G401 (cell line): ENCODE measurements at regions not wholly inside any gene's neighbourhood (a gene's known extent, or its start where the extent isn't known, plus 50 kb on each side); places are given as distances from the start of the nearest gene placed in this dataset.

Experiments
- DNase-seq: peaks from one replicate; pipeline ENCODE4 v3.0.0-alpha.2; 2015; ENCODE audit warnings: low spot score
- in situ Hi-C: cut with HindIII; loops from 2 replicates; pipeline ENCODE4 v1.10.0; 2016; ENCODE audit warnings: low sequenced_read_pairs, mixed read lengths

DNA sequence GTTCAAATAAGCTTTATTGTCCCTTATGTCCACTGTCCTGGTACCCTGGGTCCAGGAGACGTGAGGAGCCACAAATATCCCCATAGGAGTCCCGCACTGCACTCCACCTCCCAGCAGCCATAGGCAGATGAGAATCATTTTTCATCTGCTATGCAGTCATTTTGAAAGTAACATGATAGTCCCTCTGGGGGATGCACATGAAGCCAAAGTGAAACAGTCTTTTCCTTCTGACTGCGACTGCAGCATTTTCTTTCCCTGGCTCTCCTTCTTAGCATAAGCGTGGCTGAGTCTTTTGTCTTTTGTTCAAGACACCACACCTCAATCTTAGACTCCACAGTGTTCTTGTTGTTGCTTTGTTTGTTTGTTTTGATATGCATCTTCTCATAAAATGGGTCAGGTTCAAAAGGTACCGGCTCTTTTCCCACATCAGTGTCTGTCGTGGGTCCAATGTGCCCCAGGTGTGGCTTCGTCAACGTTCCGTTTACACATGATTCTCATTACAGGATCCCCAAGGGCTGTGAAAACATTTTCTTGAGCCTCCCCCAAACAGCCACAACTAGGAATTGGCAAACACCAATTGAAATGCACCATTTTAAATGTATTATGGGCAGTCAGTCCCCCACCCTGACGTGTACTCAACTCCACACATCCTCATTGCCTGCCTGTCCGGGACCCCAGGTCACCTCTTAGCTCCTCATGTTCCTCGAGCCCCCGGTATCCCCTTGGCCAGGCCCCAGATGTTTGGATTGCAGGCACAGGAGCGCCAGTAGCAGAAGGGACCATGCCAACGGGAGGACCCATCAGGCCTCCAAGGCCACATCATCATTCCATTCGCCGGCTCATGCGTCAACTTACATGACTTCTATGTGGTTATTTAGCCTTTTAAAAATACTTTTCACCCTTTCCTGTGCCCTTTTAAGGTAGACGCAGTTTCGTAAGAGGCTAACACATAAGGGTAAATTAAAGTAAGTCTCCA is 237.8 kb upstream of the DAPK1 start:
- no peak for DNase-seq
- in situ Hi-C loops: no loop called here

DNA sequence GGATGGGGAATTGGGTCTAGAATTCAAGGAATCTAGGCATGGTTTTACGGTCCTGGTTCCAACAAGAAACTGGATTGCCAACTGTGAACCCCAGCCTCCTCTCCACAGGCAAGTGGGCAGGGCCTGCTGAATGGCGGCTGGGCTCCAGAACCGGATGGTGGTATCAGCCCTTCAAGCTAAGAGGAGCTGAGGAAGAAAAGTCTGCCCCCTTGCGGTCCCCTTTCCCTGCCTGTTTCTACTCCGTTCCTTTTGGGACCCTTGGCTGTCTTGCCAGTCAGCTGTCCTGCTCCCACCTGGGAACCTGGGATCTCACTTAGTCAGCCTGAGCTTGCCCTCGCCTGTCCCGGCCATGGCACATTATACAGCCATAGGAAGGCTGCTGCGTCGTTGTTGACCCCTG is 234.4 kb upstream of the DAPK1 start:
- DNase-seq: no peak
- in situ Hi-C loops: no loop called here

DNA sequence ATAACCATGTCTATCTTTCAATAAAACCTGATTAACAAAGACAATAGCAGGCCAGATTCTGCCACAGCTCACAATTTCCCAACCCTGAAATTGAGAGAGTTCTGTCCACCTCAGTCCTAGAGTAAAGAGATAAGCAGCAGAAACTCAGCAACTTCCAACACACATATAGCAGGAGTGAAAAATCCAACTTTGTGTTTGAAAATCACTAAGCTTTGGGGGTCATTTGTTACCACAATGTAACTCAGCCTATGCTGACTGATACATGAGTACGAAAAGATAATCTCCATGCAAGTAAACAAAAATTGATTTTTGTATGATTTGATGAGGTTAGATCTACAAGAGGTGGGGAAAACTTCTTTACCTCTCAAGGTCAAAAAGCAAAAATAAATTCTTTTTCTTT is 231.0 kb upstream of the DAPK1 start:
- in situ Hi-C loops: no loop called here
- no peak for DNase-seq

DNA sequence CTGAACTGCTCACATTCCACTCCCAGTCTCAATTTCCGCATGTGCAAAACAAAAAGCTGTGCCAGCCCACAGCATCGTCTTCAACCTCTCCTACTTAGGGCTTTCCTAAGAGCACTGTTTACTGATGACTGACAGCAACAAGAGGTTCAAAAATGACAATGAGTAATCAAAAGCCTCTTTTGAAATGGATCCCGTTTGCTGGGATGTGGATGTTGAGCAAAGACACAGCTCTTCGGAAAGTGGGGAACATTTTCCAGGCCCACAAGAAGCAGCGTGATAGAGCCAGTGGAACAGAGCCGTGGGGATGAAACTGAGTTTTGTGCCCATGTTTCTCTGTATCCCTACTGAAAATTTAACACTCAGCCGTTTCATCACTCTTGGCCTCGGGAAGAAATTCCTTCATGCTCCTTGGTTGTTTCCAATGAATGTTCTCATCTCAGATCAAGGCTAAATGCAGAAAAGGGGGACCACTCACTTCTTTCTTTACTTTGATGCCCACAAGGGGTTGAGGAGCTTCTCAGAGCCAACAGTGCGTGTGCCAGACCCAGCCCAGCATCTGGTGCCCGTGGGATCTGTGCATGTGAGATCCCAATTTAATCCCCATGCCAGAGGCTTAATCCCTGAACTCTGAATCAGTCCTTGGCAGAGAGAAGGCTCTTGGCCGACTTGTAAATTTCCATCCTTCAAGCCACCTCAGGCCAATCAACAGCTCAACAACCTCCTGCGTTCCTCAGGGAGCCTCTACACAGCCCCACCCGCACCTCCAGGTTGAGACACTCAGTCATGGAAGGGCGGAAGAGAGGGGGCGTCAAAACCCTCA is 230.2 kb upstream of the DAPK1 start:
- no peak for DNase-seq
- in situ Hi-C loops: no loop called here

DNA sequence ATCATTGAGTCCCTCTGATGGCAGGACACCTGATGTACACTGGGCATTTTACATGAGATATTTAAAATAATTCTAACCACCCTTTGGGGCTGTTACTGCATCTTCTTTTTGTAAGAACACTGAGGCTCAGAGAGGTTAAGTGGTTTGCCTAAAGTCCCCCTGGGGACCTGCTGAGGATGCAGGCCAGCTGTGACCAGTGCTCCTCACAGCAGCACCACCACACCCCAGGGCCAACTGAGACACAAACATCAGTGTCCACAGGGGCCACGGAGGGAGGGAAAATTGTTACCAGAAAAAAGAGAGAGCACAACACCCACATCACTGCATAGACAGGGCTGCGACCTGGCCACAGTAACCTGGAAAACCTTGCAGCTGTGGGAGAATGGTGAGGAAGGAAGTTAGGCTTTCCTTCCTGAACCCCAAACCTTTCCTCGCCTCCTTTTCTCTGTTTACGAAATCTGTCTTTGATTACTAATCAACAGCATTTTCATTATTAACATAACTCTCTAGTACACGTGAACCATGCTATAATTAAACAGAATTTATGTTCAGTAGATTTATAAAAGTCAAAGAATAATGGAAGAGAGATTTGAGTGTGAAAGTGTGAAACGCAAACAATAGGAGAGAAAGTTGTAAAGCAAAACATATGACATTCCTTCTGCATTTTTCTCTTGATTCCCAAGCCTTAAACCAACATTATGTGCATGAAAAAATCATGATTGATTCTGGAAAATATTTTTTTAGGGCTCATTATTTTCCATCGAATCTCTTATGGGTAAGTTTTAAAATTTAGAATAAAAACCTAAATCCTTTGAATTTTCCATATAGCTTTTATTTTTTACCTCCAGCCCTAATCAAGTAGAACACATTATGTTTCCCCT is 228.1 kb upstream of the DAPK1 start:
- no peak for DNase-seq

DNA sequence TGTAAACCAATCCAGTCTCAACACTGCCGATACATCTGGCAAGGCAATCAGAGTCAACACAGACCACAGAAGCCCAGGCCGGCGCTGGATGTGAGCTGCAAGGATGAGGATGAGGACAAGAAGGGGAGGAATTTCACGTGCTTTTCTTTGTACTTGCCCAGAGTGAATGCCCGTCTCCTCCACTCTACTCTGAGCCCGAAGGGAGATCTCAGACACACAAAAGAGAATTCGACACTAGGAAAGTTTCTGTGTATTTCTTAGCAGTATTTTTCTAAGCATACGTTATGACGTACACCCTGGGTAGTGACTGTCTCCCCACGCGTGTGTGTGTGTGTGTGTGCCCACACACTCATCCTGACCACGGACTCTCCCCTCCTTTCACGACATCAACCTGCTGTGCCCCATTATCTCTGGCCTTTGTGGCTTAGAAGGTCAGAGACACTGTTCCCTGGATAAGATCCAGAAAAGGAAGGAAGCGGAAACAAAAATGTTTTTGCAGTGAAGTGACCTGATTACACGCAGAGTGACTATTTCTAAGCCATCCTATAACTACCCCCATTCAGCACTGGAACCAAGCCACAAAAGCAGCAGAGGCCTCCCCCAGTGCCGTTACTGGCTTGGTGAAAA is 227.3 kb upstream of the DAPK1 start:
- DNase-seq: no peak
- in situ Hi-C loops: no loop called here

More for the DNA sequence above, 228.1 kb upstream of the DAPK1 start:
- in situ Hi-C loops: no loop called here

DNA sequence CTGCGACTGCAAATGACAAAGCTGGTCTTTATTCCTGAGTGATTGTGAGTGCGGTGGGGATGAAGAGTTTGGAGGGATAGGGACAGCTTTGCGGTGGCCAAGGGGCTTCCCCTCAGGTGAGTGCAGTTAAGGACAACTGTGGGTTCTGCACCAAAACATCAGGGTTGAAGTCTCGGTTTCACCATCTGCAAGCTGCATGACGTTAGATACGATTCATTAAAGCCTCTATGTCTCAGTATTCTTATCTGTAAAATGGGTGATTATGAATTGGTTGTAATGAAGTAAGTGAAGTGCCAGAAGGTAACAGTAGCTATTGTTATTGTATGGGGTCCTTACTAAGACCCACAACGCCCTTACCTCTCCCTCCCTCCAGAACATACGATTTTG is 226.8 kb upstream of the DAPK1 start:
- no peak for DNase-seq
- in situ Hi-C loops: no loop called here

DNA sequence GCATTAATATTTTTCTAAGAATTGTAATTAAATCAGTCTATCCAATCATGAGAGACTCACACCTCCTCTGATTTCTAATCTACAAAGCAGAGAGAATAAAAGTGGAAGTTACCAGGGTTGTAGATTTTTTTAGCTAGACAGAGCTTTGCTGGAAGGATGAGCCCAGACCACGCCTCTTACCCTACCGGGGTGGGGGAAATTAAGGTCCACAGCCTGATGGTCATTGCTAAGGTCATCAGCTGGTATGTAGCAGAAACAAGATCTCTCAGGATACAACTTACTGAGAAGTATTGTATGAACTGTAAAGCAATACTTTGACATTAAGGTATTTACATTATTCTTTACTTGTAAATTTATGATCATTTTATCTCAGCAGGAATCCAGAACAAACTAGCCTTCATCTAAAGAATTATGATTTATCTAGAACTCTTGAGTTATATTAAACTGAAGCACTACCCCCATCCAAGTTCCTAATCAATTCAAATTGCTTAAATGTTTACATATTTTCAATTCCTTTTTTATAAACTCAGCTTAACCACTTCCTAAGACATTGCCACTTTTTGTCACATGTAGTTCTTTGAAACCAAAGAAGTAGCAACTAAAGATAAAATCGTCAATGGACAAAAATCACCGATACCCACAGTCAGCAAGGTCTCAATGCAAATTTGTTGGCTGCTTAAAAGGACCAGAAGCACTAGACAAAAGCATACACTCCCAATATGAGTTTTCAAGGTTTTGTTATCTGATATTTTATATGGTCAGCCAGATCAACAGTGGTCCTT is 225.8 kb upstream of the DAPK1 start:
- no peak for DNase-seq
- in situ Hi-C loops: no loop called here

DNA sequence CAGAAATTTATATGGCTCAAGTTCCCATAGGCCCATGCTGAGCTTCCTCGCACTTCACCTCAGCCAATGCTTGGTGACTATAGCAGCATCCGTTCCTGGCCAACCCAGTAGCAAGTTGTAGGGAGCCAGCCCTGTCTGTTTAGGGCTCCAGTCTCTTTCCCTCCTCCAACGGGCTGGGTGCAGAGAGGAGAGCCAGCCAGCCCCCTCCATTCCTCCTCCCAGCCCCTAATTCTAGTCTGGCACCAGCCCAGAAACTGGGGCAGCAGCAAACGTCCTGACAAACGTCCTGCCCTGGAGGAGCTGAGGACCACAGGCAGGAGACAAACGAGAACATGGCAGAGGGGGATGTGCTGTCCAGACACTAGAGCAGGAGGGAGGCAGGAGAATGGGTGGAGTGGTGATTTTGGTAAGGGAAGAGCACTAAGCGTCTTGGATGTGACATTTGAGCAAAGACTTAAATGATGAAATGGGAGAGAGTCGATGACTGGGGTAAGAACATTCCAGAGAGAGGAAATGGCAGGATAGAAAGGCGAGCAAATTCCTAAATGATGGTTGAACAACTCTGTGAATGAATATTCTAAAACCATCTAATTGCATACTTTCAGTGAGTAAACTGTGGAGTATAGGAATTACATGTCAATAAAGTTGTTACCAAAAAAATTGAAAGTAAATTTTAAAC is 222.5 kb upstream of the DAPK1 start:
- in situ Hi-C loops: no loop called here
- no peak for DNase-seq

DNA sequence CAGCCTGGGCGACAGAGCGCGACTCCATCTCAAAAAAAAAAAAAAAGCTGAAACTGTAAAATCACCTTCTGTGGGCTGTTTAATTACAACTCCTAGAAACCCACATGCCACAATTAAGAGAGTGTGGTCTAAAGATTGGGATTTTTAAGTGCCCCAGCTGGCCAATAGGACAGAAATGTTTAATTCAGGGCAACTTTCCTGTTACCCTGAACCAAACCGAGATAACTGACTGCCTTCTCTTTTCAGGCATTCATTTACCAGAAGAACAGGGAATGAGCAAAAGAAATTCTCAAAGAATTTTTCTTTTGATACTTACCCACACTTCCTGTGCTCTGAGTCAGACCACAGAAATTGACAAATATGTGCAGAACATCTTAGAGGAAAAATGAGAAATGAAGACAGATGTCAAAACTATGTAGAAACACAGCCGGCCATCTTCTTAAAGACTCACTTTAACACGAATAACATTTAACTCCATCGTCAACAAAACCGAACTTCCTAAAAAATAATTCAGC is 221.3 kb upstream of the DAPK1 start:
- in situ Hi-C loops: no loop called here
- DNase-seq: no peak

DNA sequence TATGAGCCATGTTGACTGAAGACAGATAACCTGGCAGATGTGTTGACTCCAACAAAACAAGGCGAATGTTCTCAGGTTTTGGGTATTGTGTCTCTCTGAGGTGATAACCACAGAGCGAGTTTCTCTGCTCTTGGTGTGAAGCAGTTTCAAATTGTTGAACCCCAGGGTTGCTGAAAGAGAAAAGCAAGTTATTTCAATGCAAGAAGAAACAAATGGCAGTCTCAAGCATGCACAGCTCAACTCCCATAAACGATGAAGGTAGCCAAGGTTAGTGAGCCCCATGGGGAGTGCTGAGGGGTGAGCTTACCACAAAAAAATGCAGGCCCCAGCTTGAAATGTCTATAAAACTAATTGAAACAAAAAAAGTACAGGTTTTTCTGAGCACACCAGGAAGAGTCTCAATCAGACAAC is 220.8 kb upstream of the DAPK1 start:
- no peak for DNase-seq
- in situ Hi-C loops: no loop called here

DNA sequence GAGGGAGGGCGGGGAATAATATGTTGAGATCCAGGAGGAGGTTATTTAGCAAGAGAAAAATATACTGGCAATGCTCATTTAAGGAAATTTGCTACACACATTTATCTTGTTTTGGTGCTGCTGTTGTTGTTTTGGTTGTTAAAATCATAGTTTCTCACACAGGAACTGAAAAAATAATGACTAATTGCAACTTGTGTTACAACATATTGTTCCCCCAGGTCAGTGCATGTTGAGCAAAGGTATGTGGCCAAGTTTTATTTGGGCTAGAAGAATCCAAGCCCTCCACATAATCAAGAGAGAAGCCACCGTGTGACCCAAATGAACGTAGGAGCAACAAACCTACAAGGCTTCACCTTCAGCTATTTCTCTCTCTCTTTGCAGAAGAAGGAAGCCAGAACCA is 220.3 kb upstream of the DAPK1 start:
- in situ Hi-C loops: no loop called here

DNA sequence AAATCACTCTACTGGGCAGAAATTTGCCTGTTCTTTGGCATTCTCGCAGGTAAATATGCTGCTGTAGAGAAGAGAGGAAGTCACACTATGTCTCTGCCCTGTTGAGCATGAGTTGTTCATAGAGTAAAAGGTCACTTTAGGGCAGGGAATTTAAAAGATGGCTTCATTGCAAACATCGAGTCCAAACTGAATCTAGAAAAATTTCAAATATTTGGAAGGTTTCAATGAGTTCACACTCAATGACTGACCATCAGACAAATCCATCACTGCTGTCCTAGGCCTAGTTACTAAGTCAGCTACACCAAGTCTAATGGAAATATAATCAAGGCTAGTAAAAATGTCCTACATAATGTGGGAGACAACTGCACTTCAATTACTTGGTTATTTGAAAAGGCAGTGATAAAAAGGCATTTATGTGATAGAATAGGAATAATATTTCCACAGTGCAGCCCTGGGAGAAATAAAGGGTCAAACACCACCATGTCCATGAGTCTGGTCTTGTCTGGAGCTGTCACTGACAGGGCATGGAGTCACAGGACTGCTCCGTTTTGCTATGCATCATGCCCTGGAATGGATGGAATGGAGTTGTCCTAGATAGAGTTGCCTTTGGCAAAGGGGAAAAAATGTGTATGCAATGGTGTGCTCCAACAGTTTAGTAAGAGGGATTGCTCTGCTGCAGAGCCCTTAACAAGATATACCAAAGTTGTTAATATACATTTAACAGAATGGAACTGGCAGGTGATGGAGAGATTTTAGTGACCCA is 218.5 kb upstream of the DAPK1 start:
- no peak for DNase-seq
- in situ Hi-C loops: no loop called here

More for the DNA sequence above, 220.3 kb upstream of the DAPK1 start:
- no peak for DNase-seq

DNA sequence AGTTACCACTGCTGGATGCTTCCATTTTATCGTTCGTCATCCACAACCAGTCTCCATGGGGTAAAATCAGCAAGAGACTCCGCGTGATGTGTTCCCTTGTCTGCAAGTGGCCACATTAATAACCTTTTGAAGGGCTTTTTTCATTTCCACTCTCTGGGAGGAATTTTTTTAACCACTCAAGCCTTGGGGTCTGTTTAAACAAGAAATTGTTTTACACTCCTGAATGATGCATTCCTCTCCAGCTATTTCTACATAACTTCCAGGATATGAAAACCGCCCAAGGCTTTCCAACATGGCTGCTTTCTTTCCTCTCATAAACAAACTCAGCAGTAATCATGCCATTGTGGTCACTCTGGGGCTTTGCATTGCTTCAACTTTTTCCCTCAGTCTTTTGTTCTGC is 217.2 kb upstream of the DAPK1 start:
- in situ Hi-C loops: no loop called here
- DNase-seq: no peak

DNA sequence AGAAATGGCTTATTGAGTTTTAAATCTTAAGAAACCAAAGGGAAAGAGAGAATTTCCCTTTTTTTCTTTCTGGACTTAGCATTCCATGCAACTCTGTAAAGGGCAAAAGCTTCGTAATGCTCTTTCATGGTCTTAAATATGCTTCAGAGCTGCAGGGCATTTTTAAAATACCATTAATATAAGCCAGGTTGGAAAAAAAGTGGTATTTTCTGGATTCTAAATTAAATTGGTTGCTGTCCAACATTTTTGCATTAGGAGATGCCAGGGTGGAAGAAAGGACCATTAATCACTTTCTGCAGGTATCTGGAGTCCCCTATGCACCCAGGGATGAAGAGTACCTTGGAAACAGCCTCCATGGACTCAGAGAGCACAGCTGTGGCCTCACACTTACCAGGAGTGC is 215.1 kb upstream of the DAPK1 start:
- DNase-seq: no peak
- in situ Hi-C loops: no loop called here

DNA sequence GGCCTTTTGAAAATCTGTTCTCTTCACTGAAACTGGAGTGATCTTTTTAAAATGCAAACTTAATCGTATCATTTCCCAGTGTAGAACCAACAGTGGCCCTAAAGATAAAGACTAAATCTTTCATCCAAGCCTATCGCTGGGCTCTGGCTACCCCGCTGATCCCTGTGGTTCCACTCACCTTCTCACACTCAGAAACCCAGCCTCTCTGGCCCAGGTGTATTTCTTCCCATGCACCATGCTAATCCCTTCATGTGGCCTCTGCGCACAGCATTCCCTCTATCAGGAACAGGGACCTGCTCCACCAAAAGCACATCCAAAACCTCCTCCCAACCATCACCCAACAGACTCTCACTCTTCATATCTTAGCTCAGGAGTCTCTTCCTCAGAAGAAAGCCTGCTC is 214.1 kb upstream of the DAPK1 start:
- DNase-seq: no peak
- in situ Hi-C loops: no loop called here
